Upper lobe of left lung (tissue), 6 donors: ENCODE measurements at regions not wholly inside any gene's neighbourhood (a gene's known extent, or its start where the extent isn't known, plus 50 kb on each side); places are given as distances from the start of the nearest gene placed in this dataset.

Experiments
- ATAC-seq, 2 donors: fragments of 200-7000 bp; cut with Tn5 transposase; one replicate each; pipeline ENCODE4 v1.9.1; 2022; ENCODE audit warnings: mild to moderate bottlenecking in 2 of 2, moderate library complexity in 2 of 2; ENCODE audit not compliant: low FRiP score in 2 of 2
- DNase-seq, 2 donors: peaks; one replicate each; pipeline ENCODE4 v3.0.0-alpha.2; 2019 to 2020
- H3K27ac ChIP-seq, 4 donors: fragments of 200-600 bp; sonication (generic); one replicate each; pipeline ENCODE4 v1.5.1; 2016 to 2019
- H3K27me3 ChIP-seq, 4 donors: fragments of 200-600 bp; sonication (generic); one replicate each; pipeline ENCODE4 v1.5.1; 2017 to 2019
- H3K36me3 ChIP-seq, 4 donors: fragments of 200-600 bp; sonication (generic); one replicate each; pipeline ENCODE4 v1.5.1; 2016 to 2019
- H3K4me1 ChIP-seq, 4 donors: fragments of 200-600 bp; sonication (generic); one replicate each; pipeline ENCODE4 v1.5.1; 2018 to 2019
- H3K4me3 ChIP-seq, 4 donors: fragments of 200-600 bp; sonication (generic); one replicate each; pipeline ENCODE4 v1.5.1; 2017 to 2019; ENCODE audit warnings: mild to moderate bottlenecking in 2 of 4, moderate library complexity in 1 of 4
- H3K9me3 ChIP-seq, 4 donors: fragments of 200-600 bp; sonication (generic); one replicate each; pipeline ENCODE4 v1.5.1; 2018 to 2019
- CTCF ChIP-seq, 6 experiments: fragments of 450-650 bp in 4 of 6; fragments of 200-600 bp in 2 of 6; sonication (generic) in 2 of 6; IDR thresholded peaks; one replicate each; pipeline ENCODE4 v1.5.1; 2016 to 2019; ENCODE audit warnings: antibody characterized with exemption in 6 of 6
- EP300 ChIP-seq, 4 donors: sonication (generic); formaldehyde crosslinking; IDR thresholded peaks; one replicate each; pipeline ENCODE4 v1.5.1; 2017; ENCODE audit warnings: antibody characterized with exemption in 4 of 4, control low read depth in 2 of 4
- POLR2A ChIP-seq, 4 donors: fragments of 450-650 bp; IDR thresholded peaks; one replicate each; pipeline ENCODE4 v1.5.1; 2016 to 2017; ENCODE audit warnings: antibody characterized with exemption in 4 of 4, mild to moderate bottlenecking in 2 of 4
- POLR2AphosphoS5 ChIP-seq, 2 donors: sonication (generic); formaldehyde crosslinking; IDR thresholded peaks; one replicate each; pipeline ENCODE4 v1.5.1; 2017; ENCODE audit warnings: antibody characterized with exemption in 2 of 2
- WGBS, 2 donors: methylation state at CpG; one replicate each; pipeline ENCODE4 v1.1.5; 2017 to 2018; 5-methylcytosine and 5-hydroxymethylcytosine counted together
- donor health status: DM: no; HTN: no; CAD: no; lungs with moderate emphysema.
- donor health status: DM: no; HTN: yes; CAD: no; lungs with severe emphysema.

- WGBS, 2 donors = 88% methylated on average over 3 of the region's 3 CpGs
- no peak for ATAC-seq
- Histone ChIP-seq H3K36me3 (no peaks in the 10 kb centered on the region), H3K27me3 (no peaks in the 10 kb centered on the region), H3K9me3 (no peaks in the 10 kb centered on the region), H3K27ac (no peak overlapping the region), H3K4me1 (no peaks in the 10 kb centered on the region), H3K4me3 (no peak overlapping the region)
- DNase-seq = no peak
- TF ChIP-seq POLR2AphosphoS5 (IDR thresholded peaks at IDR 0.05) (no peak), POLR2A (IDR thresholded peaks at IDR 0.05) (no peak), CTCF (IDR thresholded peaks at IDR 0.05) (no peak), EP300 (IDR thresholded peaks at IDR 0.05) (no peak)
These were observed 94.2 kb downstream of the SLC24A2 start for GRCh38 chr9:19694601-19695000.

GRCh38 chr9:19690128-19690527, 98.7 kb downstream of the SLC24A2 start:
- ATAC-seq = no peak
- TF ChIP-seq EP300 (IDR thresholded peaks at IDR 0.05) = no peak
- no peak for TF ChIP-seq CTCF (IDR thresholded peaks at IDR 0.05)
- no peak for TF ChIP-seq POLR2AphosphoS5 (IDR thresholded peaks at IDR 0.05)
- no peak for TF ChIP-seq POLR2A (IDR thresholded peaks at IDR 0.05)
- Histone ChIP-seq H3K27me3 (no peaks in the 10 kb centered on the region), H3K36me3 (no peaks in the 10 kb centered on the region), H3K9me3 (no peaks in the 10 kb centered on the region), H3K4me1 (no peaks in the 10 kb centered on the region), H3K27ac (no peak overlapping the region), H3K4me3 (no peak overlapping the region)
- WGBS, 2 donors = 86 to 88% methylated on average over 5 of the region's 5 CpGs
- no peak for DNase-seq

GRCh38 chr9:19689328-19690101, 99.3 kb downstream of the SLC24A2 start:
- 80 to 89% methylated on average over 4 of the region's 4 CpGs for WGBS, 2 donors
- H3K4me1 ChIP-seq = no peaks in the 10 kb centered on the region

GRCh38 chr9:19683715-19684114, 105.1 kb downstream of the SLC24A2 start:
- no peaks in the 10 kb centered on the region for H3K36me3 ChIP-seq
- WGBS, 2 donors = 81 to 83% methylated on average over 2 of the region's 2 CpGs
- ATAC-seq (no peak), DNase-seq (no peak)
- H3K27ac ChIP-seq = no peak overlapping the region
- H3K4me3 ChIP-seq = no peak overlapping the region
- TF ChIP-seq EP300 (IDR thresholded peaks at IDR 0.05) = no peak
- no peaks in the 10 kb centered on the region for H3K27me3 ChIP-seq
- H3K4me1 ChIP-seq = no peaks in the 10 kb centered on the region
- no peaks in the 10 kb centered on the region for H3K9me3 ChIP-seq

More at GRCh38 chr9:19689328-19690101, 99.3 kb downstream of the SLC24A2 start:
- Histone ChIP-seq H3K27ac (no peak overlapping the region), H3K27me3 (no peaks in the 10 kb centered on the region), H3K36me3 (no peaks in the 10 kb centered on the region), H3K9me3 (no peaks in the 10 kb centered on the region), H3K4me3 (no peak overlapping the region)
- TF ChIP-seq POLR2A (IDR thresholded peaks at IDR 0.05) (no peak), POLR2AphosphoS5 (IDR thresholded peaks at IDR 0.05) (no peak), EP300 (IDR thresholded peaks at IDR 0.05) (no peak), CTCF (IDR thresholded peaks at IDR 0.05) (no peak)
- ATAC-seq (no peak), DNase-seq (no peak)

GRCh38 chr9:19682397-19682796, 106.4 kb downstream of the SLC24A2 start:
- Histone ChIP-seq H3K27me3 (no peaks in the 10 kb centered on the region), H3K36me3 (no peaks in the 10 kb centered on the region), H3K9me3 (no peaks in the 10 kb centered on the region), H3K27ac (no peak overlapping the region), H3K4me3 (no peak overlapping the region), H3K4me1 (no peaks in the 10 kb centered on the region)
- WGBS, 2 donors = 70 to 77% methylated on average over 2 of the region's 2 CpGs
- DNase-seq (no peak), ATAC-seq (no peak)
- TF ChIP-seq CTCF (IDR thresholded peaks at IDR 0.05) = no peak
- TF ChIP-seq POLR2A (IDR thresholded peaks at IDR 0.05) = no peak
- TF ChIP-seq POLR2AphosphoS5 (IDR thresholded peaks at IDR 0.05) = no peak
- no peak for TF ChIP-seq EP300 (IDR thresholded peaks at IDR 0.05)
